GM23338 (cell line): ENCODE measurements at regions not wholly inside any gene's neighbourhood (a gene's known extent, or its start where the extent isn't known, plus 50 kb on each side); places are given as distances from the start of the nearest gene placed in this dataset.

Experiments used
- ATAC-seq: fragments of 200-7000 bp; cut with Tn5 transposase; 3 replicates; pipeline ENCODE4 v1.9.1; 2020
- DNase-seq: peaks from one replicate; pipeline ENCODE4 v3.0.0-alpha.2; 2015; ENCODE audit warnings: low spot score
- H2AFZ ChIP-seq: fragments of 200-600 bp; sonication (generic); 2 replicates; pipeline ENCODE4 v1.8.0; 2016; ENCODE audit warnings: antibody characterized with exemption, mild to moderate bottlenecking, moderate library complexity
- H3F3A ChIP-seq: fragments of 200-600 bp; sonication (generic); replicated peaks from 2 replicates; pipeline ENCODE4 v1.8.0; 2017; ENCODE audit warnings: antibody characterized with exemption, mixed run types, low read depth
- H3K27ac ChIP-seq: fragments of 200-600 bp; sonication (generic); 2 replicates; pipeline ENCODE4 v1.6.1; 2016; ENCODE audit warnings: low read depth
- H3K27me3 ChIP-seq: fragments of 200-600 bp; sonication (generic); 2 replicates; pipeline ENCODE4 v1.8.0; 2016; ENCODE audit warnings: mild to moderate bottlenecking, mixed run types, moderate library complexity; ENCODE audit not compliant: insufficient read depth
- H3K36me3 ChIP-seq: fragments of 200-600 bp; sonication (generic); 2 replicates; pipeline ENCODE4 v1.8.0; 2016; ENCODE audit warnings: mild to moderate bottlenecking; ENCODE audit not compliant: insufficient read depth
- H3K4me1 ChIP-seq: fragments of 200-600 bp; sonication (generic); 2 replicates; pipeline ENCODE4 v1.8.0; 2016; ENCODE audit warnings: mild to moderate bottlenecking, moderate library complexity; ENCODE audit not compliant: insufficient read depth
- H3K4me2 ChIP-seq: fragments of 200-600 bp; sonication (generic); 2 replicates; pipeline ENCODE4 v1.7.1; 2017; ENCODE audit warnings: mixed run types
- H3K4me3 ChIP-seq: fragments of 200-600 bp; sonication (generic); 2 replicates; pipeline ENCODE4 v1.6.1; 2016; ENCODE audit warnings: mixed run types
- H3K79me2 ChIP-seq: fragments of 200-600 bp; sonication (generic); replicated peaks from 2 replicates; pipeline ENCODE4 v1.8.0; 2017; ENCODE audit warnings: mild to moderate bottlenecking; ENCODE audit not compliant: insufficient read depth
- H3K9me2 ChIP-seq: fragments of 200-600 bp; sonication (generic); 2 replicates; pipeline ENCODE4 v1.8.0; 2017; ENCODE audit not compliant: insufficient read depth
- H4K20me1 ChIP-seq: fragments of 200-600 bp; sonication (generic); replicated peaks from 2 replicates; pipeline ENCODE4 v1.8.0; 2017; ENCODE audit warnings: mild to moderate bottlenecking; ENCODE audit not compliant: insufficient read depth
- H3K27ac Mint-ChIP-seq: 2 replicates; pipeline ENCODE4 v1.8.0; 2020; ENCODE audit warnings: inconsistent platforms, mild to moderate bottlenecking, moderate library complexity, mixed read lengths
- H3K27me3 Mint-ChIP-seq: 3 replicates; pipeline ENCODE4 v1.8.0; 2022; ENCODE audit warnings: low read depth, mild to moderate bottlenecking, moderate library complexity, mixed read lengths, inconsistent platforms; ENCODE audit not compliant: insufficient read depth, poor library complexity
- H3K36me3 Mint-ChIP-seq: 3 replicates; pipeline ENCODE4 v1.8.0; 2021; ENCODE audit warnings: low read depth, mild to moderate bottlenecking, inconsistent platforms, moderate library complexity, mixed read lengths
- H3K4me1 Mint-ChIP-seq: 3 replicates; pipeline ENCODE4 v1.8.0; 2020; ENCODE audit warnings: mild to moderate bottlenecking, inconsistent platforms, mixed read lengths
- H3K4me3 Mint-ChIP-seq: 3 replicates; pipeline ENCODE4 v1.8.0; 2021; ENCODE audit warnings: moderate library complexity, mild to moderate bottlenecking, inconsistent platforms, mixed read lengths
- H3K9me3 Mint-ChIP-seq: 3 replicates; pipeline ENCODE4 v1.8.0; 2020; ENCODE audit warnings: moderate library complexity, mild to moderate bottlenecking, inconsistent platforms, mixed read lengths
- CREB1 ChIP-seq: fragments of 250-450 bp; sonication (Bioruptor Pico); IDR thresholded peaks from 2 replicates; pipeline ENCODE4 v1.5.0; 2020; ENCODE audit warnings: low read depth, mild to moderate bottlenecking, moderate library complexity
- EZH2 ChIP-seq: fragments of 200-600 bp; sonication (generic); IDR thresholded peaks from one replicate; pipeline ENCODE4 v1.8.0; 2017; ENCODE audit warnings: antibody characterized with exemption, mild to moderate bottlenecking, low read depth; ENCODE audit not compliant: unreplicated experiment
- EZH2phosphoT487 ChIP-seq: fragments of 200-600 bp; sonication (generic); IDR thresholded peaks from one replicate; pipeline ENCODE4 v1.8.1; 2018; ENCODE audit warnings: antibody characterized with exemption; ENCODE audit not compliant: unreplicated experiment
- JUNB ChIP-seq: IDR thresholded peaks from one replicate; pipeline ENCODE4 v1.6.1; 2016; ENCODE audit warnings: antibody characterized with exemption; ENCODE audit not compliant: unreplicated experiment
- NANOG ChIP-seq: IDR thresholded peaks from 2 replicates; pipeline ENCODE4 v1.6.1; 2016; ENCODE audit warnings: antibody characterized with exemption, borderline replicate concordance
- POLR2AphosphoS5 ChIP-seq: IDR thresholded peaks from 2 replicates; pipeline ENCODE4 v1.6.1; 2016; ENCODE audit warnings: antibody characterized with exemption, low read depth
- STAT1 ChIP-seq: IDR thresholded peaks from one replicate; pipeline ENCODE4 v1.6.1; 2016; ENCODE audit warnings: antibody characterized with exemption; ENCODE audit not compliant: unreplicated experiment
- ZNF114 ChIP-seq: fragments of 250-450 bp; sonication (Bioruptor Pico); IDR thresholded peaks from 2 replicates; pipeline ENCODE4 v1.5.0; 2020; ENCODE audit warnings: mild to moderate bottlenecking, moderate library complexity
- ZNF331 ChIP-seq: fragments of 250-450 bp; sonication (Bioruptor Pico); IDR thresholded peaks from 2 replicates; pipeline ENCODE4 v1.5.0; 2020; ENCODE audit warnings: low read depth, mild to moderate bottlenecking, moderate library complexity
- TF ChIP-seq, protein P1 (sequence below), 2 experiments: fragments of 200-600 bp in 1 of 2; sonication (generic) in 1 of 2; conservative IDR thresholded peaks; 2 replicates each; pipeline versions ENCODE4 v1.5.1 to v1.6.1; 2016 to 2017; ENCODE audit warnings: antibody characterized with exemption in 2 of 2, low read depth in 2 of 2, mild to moderate bottlenecking in 2 of 2, moderate library complexity in 1 of 2
- TF ChIP-seq, protein P2 (sequence below): IDR thresholded peaks from 2 replicates; pipeline ENCODE4 v1.6.1; 2016; ENCODE audit warnings: antibody characterized with exemption
- TF ChIP-seq, protein P3 (sequence below): fragments of 250-450 bp; sonication (Bioruptor Pico); IDR thresholded peaks from 2 replicates; pipeline ENCODE4 v1.5.0; 2020; ENCODE audit warnings: mild to moderate bottlenecking, moderate library complexity
- TF ChIP-seq, protein P4 (sequence below): IDR thresholded peaks from one replicate; pipeline ENCODE4 v1.6.1; 2018; ENCODE audit warnings: antibody characterized with exemption; ENCODE audit not compliant: unreplicated experiment

DNA sequence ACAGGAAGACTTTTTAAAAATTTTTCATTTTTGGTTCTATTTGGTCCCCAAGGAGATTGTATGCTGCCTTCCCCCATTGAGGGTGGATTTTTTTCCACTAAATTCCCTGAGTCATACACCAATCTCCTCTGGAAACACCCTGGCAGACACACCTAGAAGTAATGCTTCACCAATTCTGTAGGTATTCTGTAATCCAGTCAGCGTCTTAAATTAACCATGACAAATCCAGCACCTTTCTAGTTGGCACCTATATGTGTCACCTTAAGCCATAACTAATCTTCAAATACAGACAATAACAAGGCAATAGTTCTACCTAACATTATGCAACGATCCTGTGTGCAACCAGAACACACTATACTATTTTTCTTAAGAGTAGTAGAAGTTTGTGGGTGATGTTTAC, 459.1 kb upstream of the NDN start:
- Mint-ChIP-seq H3K27ac (no peak overlapping the region), H3K4me1 (no peaks in the 10 kb centered on the region), H3K27me3 (no peaks in the 10 kb centered on the region), H3K9me3 (peaks cover 70% of the 10 kb centered on the region), H3K36me3 (peaks cover 3% of the 10 kb centered on the region; the same call in 1 of the 3 replicates), H3K4me3 (no peak overlapping the region)
- Histone ChIP-seq H3K27ac (no peak overlapping the region), H3K4me1 (no peaks in the 10 kb centered on the region), H3K4me2 (no peak overlapping the region), H3K4me3 (no peak overlapping the region), H2AFZ (no peak overlapping the region), H3F3A (no peaks in the 10 kb centered on the region), H3K9me2 (no peaks in the 10 kb centered on the region), H3K79me2 (no peaks in the 10 kb centered on the region), H4K20me1 (no peaks in the 10 kb centered on the region), H3K27me3 (no peaks in the 10 kb centered on the region), H3K36me3 (no peaks in the 10 kb centered on the region)
- TF ChIP-seq, protein P1, sequence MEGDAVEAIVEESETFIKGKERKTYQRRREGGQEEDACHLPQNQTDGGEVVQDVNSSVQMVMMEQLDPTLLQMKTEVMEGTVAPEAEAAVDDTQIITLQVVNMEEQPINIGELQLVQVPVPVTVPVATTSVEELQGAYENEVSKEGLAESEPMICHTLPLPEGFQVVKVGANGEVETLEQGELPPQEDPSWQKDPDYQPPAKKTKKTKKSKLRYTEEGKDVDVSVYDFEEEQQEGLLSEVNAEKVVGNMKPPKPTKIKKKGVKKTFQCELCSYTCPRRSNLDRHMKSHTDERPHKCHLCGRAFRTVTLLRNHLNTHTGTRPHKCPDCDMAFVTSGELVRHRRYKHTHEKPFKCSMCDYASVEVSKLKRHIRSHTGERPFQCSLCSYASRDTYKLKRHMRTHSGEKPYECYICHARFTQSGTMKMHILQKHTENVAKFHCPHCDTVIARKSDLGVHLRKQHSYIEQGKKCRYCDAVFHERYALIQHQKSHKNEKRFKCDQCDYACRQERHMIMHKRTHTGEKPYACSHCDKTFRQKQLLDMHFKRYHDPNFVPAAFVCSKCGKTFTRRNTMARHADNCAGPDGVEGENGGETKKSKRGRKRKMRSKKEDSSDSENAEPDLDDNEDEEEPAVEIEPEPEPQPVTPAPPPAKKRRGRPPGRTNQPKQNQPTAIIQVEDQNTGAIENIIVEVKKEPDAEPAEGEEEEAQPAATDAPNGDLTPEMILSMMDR (conservative IDR thresholded peaks at IDR 0.05; ENCODE audit: low read depth in 2 of 2): no peak
- TF ChIP-seq JUNB: no peak
- TF ChIP-seq, protein P2, sequence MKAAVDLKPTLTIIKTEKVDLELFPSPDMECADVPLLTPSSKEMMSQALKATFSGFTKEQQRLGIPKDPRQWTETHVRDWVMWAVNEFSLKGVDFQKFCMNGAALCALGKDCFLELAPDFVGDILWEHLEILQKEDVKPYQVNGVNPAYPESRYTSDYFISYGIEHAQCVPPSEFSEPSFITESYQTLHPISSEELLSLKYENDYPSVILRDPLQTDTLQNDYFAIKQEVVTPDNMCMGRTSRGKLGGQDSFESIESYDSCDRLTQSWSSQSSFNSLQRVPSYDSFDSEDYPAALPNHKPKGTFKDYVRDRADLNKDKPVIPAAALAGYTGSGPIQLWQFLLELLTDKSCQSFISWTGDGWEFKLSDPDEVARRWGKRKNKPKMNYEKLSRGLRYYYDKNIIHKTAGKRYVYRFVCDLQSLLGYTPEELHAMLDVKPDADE: no peak
- no peak for TF ChIP-seq STAT1
- TF ChIP-seq ZNF114: no peak
- no peak for TF ChIP-seq EZH2
- TF ChIP-seq CREB1 (CRISPR knock-in tag): no peak
- no peak for TF ChIP-seq EZH2phosphoT487
- TF ChIP-seq ZNF331 (CRISPR knock-in tag): no peak
- no peak for TF ChIP-seq POLR2AphosphoS5
- TF ChIP-seq, protein P3, sequence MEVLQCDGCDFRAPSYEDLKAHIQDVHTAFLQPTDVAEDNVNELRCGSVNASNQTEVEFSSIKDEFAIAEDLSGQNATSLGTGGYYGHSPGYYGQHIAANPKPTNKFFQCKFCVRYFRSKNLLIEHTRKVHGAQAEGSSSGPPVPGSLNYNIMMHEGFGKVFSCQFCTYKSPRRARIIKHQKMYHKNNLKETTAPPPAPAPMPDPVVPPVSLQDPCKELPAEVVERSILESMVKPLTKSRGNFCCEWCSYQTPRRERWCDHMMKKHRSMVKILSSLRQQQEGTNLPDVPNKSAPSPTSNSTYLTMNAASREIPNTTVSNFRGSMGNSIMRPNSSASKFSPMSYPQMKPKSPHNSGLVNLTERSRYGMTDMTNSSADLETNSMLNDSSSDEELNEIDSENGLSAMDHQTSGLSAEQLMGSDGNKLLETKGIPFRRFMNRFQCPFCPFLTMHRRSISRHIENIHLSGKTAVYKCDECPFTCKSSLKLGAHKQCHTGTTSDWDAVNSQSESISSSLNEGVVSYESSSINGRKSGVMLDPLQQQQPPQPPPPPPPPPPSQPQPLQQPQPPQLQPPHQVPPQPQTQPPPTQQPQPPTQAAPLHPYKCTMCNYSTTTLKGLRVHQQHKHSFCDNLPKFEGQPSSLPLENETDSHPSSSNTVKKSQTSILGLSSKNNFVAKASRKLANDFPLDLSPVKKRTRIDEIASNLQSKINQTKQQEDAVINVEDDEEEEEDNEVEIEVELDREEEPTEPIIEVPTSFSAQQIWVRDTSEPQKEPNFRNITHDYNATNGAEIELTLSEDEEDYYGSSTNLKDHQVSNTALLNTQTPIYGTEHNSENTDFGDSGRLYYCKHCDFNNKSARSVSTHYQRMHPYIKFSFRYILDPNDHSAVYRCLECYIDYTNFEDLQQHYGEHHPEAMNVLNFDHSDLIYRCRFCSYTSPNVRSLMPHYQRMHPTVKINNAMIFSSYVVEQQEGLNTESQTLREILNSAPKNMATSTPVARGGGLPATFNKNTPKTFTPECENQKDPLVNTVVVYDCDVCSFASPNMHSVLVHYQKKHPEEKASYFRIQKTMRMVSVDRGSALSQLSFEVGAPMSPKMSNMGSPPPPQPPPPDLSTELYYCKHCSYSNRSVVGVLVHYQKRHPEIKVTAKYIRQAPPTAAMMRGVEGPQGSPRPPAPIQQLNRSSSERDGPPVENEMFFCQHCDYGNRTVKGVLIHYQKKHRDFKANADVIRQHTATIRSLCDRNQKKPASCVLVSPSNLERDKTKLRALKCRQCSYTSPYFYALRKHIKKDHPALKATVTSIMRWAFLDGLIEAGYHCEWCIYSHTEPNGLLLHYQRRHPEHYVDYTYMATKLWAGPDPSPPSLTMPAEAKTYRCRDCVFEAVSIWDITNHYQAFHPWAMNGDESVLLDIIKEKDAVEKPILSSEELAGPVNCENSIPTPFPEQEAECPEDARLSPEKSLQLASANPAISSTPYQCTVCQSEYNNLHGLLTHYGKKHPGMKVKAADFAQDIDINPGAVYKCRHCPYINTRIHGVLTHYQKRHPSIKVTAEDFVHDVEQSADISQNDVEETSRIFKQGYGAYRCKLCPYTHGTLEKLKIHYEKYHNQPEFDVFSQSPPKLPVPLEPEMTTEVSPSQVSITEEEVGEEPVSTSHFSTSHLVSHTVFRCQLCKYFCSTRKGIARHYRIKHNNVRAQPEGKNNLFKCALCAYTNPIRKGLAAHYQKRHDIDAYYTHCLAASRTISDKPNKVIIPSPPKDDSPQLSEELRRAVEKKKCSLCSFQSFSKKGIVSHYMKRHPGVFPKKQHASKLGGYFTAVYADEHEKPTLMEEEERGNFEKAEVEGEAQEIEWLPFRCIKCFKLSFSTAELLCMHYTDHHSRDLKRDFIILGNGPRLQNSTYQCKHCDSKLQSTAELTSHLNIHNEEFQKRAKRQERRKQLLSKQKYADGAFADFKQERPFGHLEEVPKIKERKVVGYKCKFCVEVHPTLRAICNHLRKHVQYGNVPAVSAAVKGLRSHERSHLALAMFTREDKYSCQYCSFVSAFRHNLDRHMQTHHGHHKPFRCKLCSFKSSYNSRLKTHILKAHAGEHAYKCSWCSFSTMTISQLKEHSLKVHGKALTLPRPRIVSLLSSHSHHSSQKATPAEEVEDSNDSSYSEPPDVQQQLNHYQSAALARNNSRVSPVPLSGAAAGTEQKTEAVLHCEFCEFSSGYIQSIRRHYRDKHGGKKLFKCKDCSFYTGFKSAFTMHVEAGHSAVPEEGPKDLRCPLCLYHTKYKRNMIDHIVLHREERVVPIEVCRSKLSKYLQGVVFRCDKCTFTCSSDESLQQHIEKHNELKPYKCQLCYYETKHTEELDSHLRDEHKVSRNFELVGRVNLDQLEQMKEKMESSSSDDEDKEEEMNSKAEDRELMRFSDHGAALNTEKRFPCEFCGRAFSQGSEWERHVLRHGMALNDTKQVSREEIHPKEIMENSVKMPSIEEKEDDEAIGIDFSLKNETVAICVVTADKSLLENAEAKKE (CRISPR knock-in tag): no peak
- no peak for TF ChIP-seq NANOG
- TF ChIP-seq, protein P4, sequence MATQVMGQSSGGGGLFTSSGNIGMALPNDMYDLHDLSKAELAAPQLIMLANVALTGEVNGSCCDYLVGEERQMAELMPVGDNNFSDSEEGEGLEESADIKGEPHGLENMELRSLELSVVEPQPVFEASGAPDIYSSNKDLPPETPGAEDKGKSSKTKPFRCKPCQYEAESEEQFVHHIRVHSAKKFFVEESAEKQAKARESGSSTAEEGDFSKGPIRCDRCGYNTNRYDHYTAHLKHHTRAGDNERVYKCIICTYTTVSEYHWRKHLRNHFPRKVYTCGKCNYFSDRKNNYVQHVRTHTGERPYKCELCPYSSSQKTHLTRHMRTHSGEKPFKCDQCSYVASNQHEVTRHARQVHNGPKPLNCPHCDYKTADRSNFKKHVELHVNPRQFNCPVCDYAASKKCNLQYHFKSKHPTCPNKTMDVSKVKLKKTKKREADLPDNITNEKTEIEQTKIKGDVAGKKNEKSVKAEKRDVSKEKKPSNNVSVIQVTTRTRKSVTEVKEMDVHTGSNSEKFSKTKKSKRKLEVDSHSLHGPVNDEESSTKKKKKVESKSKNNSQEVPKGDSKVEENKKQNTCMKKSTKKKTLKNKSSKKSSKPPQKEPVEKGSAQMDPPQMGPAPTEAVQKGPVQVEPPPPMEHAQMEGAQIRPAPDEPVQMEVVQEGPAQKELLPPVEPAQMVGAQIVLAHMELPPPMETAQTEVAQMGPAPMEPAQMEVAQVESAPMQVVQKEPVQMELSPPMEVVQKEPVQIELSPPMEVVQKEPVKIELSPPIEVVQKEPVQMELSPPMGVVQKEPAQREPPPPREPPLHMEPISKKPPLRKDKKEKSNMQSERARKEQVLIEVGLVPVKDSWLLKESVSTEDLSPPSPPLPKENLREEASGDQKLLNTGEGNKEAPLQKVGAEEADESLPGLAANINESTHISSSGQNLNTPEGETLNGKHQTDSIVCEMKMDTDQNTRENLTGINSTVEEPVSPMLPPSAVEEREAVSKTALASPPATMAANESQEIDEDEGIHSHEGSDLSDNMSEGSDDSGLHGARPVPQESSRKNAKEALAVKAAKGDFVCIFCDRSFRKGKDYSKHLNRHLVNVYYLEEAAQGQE: no peak
- DNase-seq (no peak), ATAC-seq (no peak)
